K562 (cell line): ENCODE measurements at regions not wholly inside any gene's neighbourhood (a gene's known extent, or its start where the extent isn't known, plus 50 kb on each side); places are given as distances from the start of the nearest gene placed in this dataset. TPM values are rescaled to one million over a fixed set of nuclear protein-coding genes. Genes with fewer than 3 reads are reported as not detected.

Source experiments
- microRNA-seq: library from miRNA; unstranded; fragments of <30 nt; microRNA quantifications from one replicate; pipeline ENCODE4, GENCODE V29; 2018; ENCODE audit warnings: borderline microRNAs expressed
- small RNA-seq: library from RNA; depleted of rRNA; stranded (forward); fragments of <200 nt; gene quantifications from one replicate; pipeline ENCODE3, GENCODE V24; 2014

Small RNA genes lying in the stretch of these regions (microRNA-seq; reads per million reads assigned to microRNA genes)
- gene MIR5701-1, result not detected

Small RNA genes lying in the stretch of these regions (small RNA-seq; reads per million reads assigned to genes)
- gene IGHD1OR15-1B (not detected), gene IGHD2OR15-2B (not detected), gene IGHD3OR15-3B (not detected), gene IGHD4OR15-4B (not detected), gene IGHD5OR15-5B (not detected), gene MIR5701-1 (not detected), gene RN7SL400P (not detected)
